Endometrium (tissue), 2 donors: ENCODE measurements at regions not wholly inside any gene's neighbourhood (a gene's known extent, or its start where the extent isn't known, plus 50 kb on each side); places are given as distances from the start of the nearest gene placed in this dataset.
"Not testable (repeated sequence)": the region's sequence is repeated elsewhere in the genome, so short reads cannot be mapped to it uniquely, and the experiment has no call there.

Experiments used
- FAIRE-seq: peaks from 2 replicates; lab custom pipeline; 2012; peaks lifted over from hg19 to GRCh38; lab: Jason Lieb, UNC
- donor health status: control.
- donor health status: control.

DNA sequence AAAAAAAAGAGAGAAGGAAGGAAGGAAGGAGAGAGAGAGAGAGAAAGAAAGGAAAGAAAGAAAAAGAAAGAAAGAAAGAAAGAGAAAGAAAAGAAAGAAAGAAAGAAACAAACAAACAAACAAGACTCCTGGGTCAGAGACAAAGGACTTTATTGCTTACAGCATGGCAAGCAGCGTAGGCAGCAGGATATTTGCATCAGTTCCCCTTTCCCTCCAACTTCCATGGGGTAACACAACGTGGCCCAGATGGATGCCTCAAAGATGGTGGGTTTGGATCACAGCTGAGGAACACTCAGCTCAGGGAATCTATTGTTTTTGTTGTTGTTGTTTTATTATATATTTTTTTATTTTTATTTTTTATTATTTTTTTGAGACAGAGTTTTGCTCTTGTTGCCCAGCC is 128.5 kb upstream of the VKORC1L1 start:
- FAIRE-seq, result no peak

DNA sequence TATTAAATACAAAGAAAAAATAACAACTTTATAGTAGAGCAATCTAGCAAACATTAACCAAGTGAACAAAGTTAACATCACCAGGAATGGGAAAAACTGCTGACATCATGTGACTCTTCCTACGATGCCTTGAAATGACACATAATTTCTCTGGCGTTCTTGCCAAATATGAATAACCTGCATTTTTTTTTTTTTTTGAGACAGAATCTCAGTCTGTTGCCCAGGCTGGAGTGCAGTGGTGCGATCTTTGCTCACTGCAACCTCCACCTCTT is 126.5 kb upstream of the VKORC1L1 start:
- FAIRE-seq, result no peak

DNA sequence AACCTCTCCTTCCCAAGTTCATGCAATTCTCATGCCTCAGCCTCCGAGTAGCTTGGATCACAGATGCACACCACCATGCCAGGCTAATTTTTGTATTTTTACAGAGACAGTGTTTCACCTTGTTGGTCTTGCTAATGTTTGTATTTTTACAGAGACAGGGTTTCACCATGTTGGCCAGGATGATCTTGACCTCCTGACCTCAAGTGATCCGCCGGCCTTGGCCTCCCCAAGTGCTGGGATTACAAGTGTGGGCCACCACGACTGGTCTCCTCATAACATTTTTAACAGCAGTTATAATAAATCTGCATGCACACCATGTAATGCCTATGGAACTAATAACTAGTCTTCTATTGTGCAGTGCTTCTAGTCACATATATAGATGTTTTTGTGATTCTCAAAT is 123.8 kb upstream of the VKORC1L1 start:
- no peak for FAIRE-seq

DNA sequence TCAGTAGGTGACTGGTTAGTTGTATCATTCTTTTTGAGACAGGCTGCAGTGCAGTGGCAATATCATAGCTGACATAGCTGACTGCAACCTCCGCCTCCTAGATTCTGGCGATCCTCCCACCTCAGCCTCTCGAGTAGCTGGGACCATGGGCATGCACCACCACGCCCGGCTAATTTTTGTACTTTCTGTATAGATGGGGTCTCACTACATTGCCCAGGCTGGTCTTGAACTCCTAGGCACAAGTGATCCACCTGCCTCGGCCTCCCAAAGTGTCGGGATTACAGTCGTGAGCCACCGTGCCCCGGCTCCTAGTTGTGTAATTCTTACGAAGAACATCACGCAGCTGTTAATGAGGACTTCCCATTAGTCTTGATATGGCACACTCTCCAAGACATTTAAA is 123.4 kb upstream of the VKORC1L1 start:
- no peak for FAIRE-seq

DNA sequence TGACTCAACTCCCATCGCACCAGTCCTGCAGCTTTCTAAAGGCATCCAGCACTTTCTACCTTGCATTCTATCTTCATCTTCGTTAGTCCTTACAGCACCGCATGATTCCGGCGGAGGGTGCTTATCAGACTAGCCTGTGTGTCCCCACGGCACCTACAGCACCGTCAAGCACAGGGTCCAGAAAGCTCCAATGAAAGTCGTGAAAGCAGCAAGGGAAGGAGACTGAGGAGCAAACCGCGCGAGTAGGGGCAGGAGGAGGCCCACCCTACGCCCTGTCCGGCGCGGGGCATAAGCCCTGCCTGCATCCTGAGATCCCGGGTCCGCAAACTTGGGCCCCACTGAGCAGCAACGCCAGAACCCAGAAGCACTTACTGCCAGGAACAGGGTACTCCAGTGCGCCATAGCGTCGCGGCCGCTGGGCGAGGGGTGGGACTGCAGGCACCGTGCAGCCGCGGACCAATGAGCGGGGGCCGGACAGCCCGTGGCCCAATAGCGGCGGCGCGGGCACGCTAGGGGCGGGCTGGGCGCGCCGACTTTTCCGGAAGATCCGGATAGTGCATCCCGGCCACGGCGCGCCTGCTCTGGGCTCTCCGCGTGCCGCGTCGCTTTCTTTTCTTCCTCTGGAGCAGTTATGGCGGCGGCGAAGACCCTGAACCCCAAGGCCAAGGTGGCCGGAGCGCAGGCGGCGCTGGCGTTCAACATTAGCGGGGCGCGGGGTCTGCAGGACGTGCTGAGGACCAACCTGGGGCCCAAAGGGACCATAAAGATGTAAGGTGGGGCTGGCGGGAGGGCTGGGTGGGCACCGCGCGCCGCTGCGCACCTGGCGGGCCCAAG is 122.1 kb upstream of the VKORC1L1 start:
- no peak for FAIRE-seq

DNA sequence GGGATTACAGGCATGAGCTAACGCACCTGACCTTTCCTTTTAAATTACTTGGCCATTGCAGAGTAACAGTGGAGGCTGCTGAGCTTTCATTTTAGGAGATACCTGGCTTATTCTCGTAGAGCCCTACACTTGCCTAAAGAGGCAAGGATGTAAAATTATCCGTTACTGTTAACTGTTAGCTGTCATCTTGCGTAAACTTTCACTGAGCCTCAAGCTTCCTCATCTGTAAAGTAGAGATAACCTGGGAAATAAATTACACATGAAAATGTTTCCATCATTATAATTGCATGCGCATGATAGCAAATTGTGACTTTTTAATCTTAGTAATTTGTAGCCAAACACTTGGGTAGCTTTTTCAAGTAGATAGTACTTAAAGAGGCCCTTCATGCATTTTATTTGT is 118.8 kb upstream of the VKORC1L1 start:
- FAIRE-seq, result not testable (repeated sequence)

DNA sequence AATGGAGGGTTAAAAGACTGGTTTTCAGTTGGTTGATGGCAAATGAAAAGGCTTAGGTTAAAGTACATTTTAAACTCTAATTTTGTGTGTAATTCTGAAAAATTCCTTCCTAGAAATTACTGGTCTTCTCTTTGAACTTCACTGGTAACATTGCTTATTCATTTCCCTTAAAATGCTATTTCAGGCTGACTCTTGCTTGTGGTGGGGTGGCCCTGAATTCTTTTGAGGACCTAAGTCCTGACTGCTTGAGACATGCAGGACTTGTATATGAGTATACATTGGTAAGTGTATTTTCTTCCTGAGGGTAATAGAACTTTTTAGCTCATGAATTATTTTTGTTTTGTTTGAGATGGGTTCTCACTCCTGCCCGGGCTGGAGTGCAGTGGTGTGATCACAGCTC is 113.9 kb upstream of the VKORC1L1 start:
- FAIRE-seq, result not testable (repeated sequence)

DNA sequence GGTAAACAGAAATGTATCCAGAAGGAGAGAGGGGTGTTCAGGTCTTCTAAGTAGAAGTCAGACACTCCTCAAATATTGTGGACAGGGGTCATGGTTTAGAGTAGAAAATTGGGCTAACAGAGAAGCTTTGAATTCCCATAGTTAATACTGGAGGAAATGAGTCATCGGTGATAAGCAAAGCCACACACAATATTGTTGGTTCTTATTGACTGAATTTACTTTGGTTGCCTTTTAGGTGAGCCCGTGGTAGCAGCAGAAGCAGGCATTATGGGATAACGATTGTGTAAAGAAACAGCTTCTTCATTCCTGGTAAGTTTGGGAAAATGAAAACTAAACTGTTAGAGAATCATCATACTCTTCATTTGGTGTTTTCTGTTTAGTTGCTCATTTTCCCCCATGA is 110.2 kb upstream of the VKORC1L1 start:
- not testable (repeated sequence) for FAIRE-seq

DNA sequence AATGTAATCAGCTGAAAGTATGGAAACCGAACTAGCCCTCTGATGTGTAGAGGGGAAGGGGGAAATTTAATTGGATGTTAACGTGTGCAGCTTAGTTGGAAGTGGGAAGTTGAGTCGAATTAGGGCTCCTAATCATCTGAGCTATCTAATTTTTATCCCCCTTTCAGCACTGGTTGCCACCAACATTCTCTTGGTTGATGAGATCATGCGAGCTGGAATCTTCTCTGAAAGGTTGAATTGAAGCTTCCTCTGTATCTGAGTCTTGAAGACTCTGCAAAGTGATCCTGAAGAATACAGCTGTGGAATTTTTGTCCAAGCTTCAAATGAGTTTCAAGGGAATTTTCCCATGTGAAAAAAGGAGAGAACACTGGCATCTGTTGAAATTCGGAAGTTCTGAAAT is 109.8 kb upstream of the VKORC1L1 start:
- not testable (repeated sequence) for FAIRE-seq

DNA sequence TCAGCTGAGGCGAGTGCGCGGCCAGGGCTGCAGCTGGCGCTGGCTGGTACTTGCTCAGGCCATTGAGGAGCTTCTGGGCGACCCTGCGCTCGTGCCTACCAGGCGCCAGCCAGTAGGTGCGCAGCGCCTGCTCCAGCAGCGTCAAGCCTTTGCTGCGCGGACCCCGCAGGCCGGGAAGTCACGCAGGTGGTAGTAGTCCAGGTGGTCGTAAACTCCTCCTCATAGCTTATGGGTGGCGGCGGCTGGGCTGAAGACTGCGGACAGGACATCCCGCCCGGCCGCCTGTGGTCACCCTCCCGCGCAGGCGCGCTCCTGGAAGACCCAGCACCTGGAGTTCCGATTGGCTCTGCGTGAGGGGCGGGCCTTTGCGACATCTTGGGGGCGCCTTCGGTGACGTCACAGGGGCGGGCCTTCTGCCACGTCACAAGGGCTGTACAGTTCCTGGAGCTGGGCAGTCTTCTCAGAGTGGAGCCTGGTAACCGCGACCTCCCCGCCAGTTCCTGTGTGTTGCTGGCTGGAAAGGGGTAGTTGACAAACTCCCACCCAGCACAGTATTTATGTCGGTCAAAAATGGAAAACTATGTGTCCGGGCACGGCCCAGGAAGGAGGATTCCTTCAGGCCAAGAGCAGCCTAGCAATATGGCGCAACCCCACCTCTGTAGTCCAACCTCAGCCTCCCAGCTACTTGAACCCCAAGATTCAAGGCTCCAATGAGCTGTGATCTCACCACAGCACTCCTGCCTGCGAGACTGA is 102.2 kb upstream of the VKORC1L1 start:
- peak; percentile 12 for FAIRE-seq

DNA sequence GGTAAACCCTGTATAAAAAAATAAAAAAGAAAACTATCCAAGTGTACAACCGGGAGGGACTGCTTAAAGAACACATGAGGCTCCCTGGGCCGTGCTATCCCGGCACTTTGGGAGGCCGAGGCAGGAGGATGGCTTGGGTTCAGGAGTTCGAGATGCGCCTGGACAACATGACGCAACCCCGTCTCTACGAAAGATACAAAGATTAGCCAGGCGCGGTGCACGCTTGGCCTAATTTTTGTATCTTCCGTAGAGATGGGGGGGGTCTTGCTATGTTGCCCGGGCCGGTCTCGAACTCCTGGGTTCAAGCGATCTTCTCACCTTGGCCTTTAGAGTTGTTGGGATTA is 101.7 kb upstream of the VKORC1L1 start:
- not testable (repeated sequence) for FAIRE-seq

DNA sequence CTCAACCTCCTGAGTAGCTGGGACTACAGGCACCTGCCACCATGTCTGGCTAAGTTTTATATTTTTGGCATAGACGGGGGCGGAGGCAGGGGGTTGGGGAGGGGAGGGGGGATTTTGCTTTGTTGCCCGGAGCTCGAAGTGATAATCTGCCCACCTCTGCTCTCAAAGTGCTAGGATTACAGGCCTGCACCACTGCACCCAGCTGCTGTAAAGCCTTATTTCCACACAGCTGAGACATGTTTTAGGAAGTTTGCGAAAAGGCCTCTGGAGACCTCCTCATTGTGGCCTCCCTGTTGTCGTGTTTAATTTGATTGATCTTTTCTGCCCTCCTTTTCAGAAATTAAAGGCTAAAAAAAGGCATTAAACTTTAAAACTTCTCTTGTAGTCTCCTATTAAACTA is 96.2 kb upstream of the VKORC1L1 start:
- not testable (repeated sequence) for FAIRE-seq

DNA sequence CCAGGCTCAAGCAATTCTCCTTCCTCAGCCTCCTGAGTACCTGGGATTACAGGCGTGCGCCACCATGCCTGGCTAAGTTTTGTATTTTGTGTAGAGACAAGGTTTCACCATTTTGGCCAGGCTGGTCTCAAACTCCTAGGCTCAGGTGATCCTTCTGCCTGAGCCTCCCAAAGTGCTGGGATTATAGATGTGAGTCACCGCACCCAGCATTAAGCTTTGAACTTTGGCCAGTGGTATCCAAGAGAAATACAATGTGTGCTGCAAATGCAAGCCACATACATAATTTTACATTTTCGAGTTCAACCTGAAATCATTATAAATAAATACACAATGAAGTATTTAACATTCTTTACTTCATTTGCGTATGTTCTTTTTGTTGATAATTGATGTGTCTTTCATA is 82.9 kb upstream of the VKORC1L1 start:
- FAIRE-seq, result not testable (repeated sequence)

DNA sequence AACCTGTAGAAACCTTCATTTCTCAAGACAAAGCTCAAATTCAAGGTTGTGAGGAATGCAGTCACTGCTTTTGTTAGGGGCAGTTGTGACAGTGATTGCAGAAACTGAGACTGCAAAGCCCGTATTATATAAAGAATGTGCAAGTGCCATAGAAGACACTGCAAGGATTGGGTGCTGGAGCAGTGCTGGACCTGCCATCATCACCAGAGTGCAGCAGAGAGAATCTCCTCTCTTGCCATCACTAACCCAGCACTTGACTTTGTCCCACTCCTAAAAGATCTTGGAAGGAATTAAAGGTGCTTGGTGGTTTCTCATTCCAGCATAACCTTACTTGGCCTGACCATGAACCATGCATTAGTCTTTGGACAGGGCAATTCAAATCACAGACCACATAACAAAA is 81.1 kb upstream of the VKORC1L1 start:
- FAIRE-seq, result not testable (repeated sequence)

DNA sequence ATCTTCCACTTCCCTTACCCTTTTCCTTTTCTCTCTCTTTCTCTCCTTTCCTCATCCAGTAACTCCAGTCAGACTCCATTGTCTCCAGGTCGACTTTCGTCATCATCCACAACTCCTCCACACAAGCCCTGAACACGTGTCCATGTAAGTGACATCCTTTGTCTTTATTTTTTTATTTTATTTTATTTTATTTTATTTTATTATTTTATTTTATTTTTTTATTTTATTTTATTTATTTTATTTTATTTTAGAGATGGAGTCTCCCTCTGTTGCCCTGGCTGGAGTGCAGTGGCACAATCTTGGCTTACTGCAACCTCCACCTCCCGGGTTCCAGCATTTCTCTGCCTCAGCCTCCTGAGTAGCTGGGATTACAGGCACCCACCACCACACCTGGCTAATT is 80.1 kb upstream of the VKORC1L1 start:
- not testable (repeated sequence) for FAIRE-seq

DNA sequence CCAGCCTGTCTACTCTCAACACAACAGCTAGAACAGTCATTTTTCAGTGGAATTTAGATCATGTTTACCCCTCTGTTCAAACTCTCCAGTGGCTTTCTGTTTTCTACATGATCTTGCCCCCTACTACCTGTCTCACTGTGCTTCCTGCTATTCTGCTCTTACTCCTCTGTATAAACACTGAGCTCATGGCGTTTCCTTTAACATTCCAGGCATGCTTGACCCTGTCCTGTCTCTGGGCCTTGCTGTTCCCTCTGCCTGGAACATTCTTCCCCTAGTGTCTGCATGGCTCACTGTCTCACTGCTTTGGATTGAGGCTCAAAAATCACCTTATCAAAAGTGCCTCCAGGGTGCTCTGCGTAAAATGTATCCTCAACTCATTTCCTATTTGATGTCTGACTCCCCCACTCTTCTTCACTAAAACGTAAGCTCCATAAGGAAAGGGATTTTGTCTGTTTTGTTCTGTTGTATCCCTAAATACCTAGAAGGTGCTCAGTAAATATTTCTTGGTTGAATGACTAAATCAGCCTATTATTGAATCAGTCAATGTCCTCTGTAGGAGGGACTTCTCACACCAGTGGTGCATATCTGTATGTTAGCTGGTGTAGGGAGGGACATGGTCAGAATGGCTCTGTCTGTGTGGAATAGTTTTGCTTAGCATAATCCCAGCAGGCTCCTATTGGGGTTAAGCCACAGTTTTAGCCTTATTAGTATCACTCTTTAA is 78.0 kb upstream of the VKORC1L1 start:
- not testable (repeated sequence) for FAIRE-seq

DNA sequence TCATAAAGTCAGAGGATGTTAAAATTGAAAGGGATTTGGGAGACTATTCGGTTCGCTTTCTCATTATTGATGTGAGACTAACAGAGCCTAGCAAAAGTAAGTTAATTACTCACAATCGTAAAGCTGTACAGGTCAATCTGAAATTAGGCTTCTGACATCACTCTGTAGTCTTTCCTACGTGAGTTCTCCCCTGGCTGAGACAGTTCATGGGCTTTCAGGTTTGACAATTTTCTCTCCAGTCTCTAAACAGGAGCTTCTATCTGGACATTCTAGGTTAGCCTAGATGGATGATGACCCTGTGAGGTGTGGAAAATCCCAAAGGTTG is 77.5 kb upstream of the VKORC1L1 start:
- not testable (repeated sequence) for FAIRE-seq

DNA sequence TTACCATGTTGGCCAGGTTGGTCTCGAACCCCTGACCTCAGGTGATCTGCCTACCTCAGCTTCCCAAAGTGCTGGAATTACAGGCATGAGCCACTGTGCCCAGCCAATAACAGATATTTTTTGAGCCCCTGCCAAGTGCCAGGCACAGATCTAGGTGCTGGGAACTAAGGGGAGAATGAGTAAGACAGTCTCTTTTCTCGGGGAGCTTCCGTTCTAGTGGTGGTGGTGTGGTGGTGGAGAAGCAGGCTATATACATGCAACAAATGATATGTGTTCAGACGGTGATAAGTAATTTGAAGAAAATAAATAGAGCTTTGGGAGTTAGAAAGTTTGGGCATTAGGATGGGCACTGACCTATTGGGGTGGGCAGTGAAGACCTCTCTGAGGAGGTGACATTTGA is 76.7 kb upstream of the VKORC1L1 start:
- FAIRE-seq, result no peak

DNA sequence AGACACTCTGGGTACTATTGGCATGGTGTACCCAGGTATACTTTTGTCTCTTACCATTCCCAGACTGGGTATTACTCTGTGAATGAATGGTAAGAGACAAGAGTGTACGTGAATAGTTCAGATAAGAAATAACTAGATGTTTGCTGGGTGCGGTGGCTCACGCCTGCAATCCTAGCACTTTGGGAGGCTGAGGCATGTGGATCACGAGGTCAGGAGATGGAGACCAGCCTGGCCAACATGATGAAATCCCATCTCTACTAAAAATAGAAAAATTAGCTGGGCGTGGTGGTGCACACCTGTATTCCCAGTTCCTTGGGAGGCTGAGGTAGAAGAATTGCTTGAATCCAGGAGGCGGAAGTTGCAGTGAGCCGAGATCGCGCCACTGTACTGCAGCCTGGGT is 75.8 kb upstream of the VKORC1L1 start:
- FAIRE-seq, result not testable (repeated sequence)

DNA sequence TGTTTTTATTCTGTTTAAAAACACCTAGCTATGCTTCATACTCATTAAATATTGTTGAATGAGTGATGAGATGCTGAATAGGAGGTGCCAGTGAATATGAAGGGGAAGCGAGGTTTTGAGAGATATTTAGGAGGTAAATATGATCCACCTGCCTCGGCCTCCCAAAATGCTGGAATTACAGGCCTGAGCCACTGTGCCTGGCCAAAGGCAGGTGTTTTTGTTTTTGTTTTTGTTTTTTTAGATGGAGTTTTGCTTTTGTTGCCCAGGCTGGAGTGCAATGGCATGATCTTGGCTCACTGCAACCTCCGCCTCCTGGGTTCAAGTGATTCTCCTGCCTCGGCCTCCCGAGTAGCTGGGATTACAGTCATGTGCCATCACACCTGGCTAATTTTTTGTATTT is 75.3 kb upstream of the VKORC1L1 start:
- not testable (repeated sequence) for FAIRE-seq

DNA sequence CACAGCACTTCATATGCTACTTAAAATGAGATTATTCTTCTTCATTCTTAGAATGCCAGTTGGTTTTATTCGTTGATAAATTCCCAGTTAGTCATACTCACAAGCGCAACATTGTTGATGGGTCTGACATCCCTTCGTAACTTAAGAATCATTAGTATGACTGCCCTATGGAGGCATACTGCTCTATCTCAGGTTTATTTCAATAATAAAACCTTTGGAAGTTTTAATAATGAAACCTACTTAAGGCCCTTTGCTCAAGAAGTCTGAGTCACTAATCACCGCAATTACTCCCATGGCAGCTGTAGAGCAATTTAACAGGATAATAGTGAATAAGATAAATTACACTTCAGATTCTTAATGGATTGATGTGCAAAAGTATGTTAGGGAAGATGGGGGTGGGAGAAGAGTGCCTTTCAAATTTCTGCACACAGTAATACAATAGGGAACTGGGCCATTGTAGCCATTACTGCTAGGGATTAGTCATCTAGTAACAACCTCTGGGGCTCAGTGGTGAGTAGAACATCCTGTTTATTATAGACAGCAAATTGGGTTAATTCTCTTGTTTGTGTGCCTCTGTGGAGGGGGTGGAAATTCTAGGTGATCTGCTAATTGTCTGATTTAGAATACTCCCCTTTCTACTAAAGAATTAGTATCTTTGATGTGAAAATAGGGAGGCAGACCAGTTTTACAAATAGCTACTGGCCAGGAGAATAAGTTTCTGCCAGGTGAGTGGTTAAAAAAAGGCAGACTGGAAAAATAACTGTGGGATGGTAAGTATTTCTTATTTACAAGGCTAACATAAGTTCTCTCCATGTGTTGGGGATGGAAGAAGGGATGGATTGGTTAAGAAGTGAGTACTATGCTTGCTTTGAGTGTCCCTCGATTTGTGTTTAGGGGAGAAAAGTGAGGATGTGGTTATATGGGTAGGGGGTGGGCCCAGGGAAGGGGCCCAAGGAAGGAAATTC is 74.5 kb upstream of the VKORC1L1 start:
- FAIRE-seq, result no peak

DNA sequence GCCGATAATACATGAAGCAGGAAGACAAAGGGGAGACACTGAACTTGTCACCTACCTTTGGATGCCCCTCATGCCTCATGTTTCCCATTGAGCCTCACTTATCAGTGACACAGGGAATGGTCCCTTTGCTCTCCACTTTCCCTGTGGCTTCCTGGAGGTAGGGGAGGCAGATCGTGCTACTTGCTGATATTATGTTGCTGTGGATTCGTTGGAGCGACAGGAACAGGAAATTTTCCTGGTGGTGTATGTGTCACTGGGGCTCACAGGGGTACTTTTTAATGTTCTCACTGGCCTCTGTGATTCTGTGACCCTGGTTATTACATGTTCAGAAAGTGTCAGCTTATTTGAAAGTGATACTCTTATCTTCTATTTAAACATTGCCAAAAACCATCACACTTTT is 72.7 kb upstream of the VKORC1L1 start:
- FAIRE-seq, result not testable (repeated sequence)
